GM13977 (cell line): ENCODE measurements at regions not wholly inside any gene's neighbourhood (a gene's known extent, or its start where the extent isn't known, plus 50 kb on each side); places are given as distances from the start of the nearest gene placed in this dataset.

Source experiments
- DNase-seq: peaks from one replicate; pipeline ENCODE4 v3.0.0; 2012; ENCODE audit warnings: low spot score
- in situ Hi-C: fragments of 300-500 bp; cut with MboI; formaldehyde crosslinking; loops from one replicate; pipeline ENCODE4 v1.12.0; 2022; ENCODE audit warnings: low sequenced_read_pairs, low pct_unique_long_range_greater_than_20kb, mixed read lengths, inconsistent platforms; ENCODE audit not compliant: unreplicated experiment
- TF ChIP-seq, protein P1 (sequence below): IDR thresholded peaks from 2 replicates; pipeline ENCODE4 v1.5.1; 2012; ENCODE audit warnings: mild to moderate bottlenecking, control low read depth; ENCODE audit not compliant: insufficient read depth; ENCODE audit errors: extremely low read depth, missing control alignments

DNA sequence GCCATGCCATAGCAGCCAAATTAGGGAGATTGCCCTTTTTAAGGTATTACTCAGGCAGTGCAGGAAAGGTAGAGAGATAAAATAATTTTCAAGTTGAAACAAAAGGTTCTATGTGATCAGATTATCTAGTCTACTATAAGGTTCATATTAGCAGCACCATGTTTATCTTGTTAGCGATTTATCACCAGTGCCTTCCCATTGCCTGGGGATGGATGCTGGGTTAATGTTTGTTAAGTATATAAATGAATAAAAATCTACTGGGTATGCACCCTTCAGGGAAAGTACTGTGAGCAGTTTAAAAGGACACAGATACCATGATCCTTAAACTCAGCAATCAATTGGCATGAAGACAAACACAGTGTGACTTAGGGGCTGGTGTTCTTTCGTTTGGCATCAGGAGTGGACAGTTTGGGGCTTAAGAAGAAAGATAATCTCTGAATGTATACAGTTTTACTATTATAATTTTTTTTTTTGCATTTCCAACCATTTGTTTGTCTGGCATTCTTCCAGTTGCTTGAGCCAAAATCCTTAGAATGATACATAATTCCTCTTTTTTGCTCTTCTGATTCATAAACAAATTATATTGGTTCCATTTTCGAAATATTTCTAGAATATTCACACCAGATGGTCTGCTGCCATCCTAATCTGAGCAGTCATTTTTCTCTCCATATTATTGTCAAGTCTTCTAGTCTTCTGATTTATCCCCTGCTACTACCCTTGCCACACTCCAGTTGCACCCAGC is 512.8 kb upstream of the SLC8A1 start:
- TF ChIP-seq, protein P1, sequence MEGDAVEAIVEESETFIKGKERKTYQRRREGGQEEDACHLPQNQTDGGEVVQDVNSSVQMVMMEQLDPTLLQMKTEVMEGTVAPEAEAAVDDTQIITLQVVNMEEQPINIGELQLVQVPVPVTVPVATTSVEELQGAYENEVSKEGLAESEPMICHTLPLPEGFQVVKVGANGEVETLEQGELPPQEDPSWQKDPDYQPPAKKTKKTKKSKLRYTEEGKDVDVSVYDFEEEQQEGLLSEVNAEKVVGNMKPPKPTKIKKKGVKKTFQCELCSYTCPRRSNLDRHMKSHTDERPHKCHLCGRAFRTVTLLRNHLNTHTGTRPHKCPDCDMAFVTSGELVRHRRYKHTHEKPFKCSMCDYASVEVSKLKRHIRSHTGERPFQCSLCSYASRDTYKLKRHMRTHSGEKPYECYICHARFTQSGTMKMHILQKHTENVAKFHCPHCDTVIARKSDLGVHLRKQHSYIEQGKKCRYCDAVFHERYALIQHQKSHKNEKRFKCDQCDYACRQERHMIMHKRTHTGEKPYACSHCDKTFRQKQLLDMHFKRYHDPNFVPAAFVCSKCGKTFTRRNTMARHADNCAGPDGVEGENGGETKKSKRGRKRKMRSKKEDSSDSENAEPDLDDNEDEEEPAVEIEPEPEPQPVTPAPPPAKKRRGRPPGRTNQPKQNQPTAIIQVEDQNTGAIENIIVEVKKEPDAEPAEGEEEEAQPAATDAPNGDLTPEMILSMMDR: no peak
- in situ Hi-C loops: no loop called here
- DNase-seq: no peak

DNA sequence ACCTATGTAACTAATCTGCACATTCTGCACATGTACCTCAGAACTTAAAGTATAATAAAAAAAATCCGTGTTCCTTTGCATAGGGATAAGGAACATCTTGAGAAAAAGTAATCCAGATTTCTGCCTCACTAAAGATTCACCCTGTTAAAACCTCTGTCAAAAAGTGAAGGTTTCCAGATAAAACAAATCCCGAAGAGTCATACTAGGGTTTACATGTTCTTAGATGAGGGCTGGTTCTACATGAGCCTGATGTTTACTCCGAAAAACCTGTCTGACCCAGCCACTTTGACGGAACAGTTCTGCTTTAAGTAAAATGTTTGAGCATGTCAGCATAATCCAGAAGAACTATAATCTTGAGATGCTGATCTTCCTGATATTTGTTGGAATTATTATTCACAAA is 515.6 kb upstream of the SLC8A1 start:
- TF ChIP-seq, protein P1: no peak
- no peak for DNase-seq
- in situ Hi-C loops: no loop called here

DNA sequence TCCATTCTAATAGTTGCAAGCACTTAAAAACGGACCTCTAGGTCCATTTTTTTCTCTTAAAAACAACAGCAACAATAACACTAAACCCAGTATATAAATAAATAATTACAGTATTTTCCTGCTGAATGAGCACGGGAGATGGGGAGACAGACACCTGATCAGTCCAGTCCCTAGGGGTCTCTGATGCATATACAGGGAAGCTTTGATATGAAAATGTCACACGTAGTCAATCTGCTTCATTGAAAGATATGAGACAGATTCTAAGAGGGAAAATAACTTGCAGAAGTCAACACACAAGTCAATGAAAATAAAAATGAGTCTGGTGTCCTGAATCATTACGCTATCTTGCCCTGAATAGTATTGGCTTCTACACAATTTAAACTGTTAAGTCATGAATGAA is 523.3 kb upstream of the SLC8A1 start:
- no peak for DNase-seq
- TF ChIP-seq, protein P1: no peak
- in situ Hi-C loops: no loop called here

DNA sequence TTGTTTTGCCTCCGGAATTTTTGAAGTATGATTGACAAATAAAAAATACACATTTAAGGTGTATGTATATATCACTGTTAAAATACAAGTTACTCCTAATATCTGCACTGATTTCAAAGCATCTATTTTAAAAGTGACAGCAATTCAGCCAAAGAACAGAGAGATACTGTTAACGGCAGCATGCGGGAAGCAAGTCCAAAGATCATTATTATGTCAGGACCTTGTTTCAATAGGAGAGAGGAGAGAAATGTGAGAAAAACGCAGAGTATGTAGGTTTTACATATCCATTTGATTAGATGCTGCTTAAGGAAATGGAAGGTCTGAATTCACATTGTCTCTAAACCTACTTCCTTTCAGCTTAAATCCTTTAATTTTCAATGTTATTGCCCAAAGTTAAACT is 545.5 kb upstream of the SLC8A1 start:
- in situ Hi-C loops: no loop called here
- TF ChIP-seq, protein P1: no peak
- no peak for DNase-seq

DNA sequence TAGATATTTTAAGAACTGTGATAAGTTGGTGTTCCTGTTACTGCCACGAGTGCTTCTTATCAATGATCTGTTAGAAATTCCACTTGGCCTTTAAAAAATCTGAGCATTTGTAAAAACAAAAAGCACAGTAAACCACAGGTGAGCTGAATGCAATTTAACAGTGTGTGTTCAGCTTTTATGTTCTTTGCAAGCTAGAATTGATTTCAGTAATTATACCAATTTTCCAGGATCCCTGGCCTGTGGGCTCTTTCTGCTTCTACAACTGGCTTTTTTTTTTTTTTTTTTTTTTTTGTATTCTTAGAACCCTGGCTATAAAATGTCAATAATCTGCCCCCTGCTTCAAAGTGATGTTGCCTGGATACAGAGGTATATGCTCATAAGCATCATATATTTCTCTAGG is 548.5 kb upstream of the SLC8A1 start:
- TF ChIP-seq, protein P1: no peak
- DNase-seq: no peak
- in situ Hi-C loops: no loop called here

DNA sequence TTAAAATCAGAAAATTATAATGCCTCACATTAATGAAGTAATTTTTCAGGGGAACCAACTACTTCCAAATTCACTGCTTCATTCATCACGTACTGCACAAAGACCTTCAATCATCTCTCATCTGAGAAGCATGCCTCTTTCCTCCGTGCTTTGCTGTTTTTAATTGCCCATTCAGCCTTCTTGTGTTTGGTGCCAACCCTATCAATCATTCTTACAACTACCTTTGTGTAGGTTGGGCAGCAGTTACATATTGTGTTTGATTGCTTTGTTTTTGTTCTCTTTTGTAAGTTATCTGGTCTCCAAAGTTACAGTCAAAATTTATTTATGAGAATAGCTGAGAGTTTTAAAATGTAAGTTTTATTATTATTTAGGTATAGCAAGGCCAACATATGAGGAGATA is 549.0 kb upstream of the SLC8A1 start:
- TF ChIP-seq, protein P1: no peak
- DNase-seq: no peak
- in situ Hi-C loops: no loop called here
